Endothelial cell of umbilical vein (primary cell): ENCODE measurements at regions not wholly inside any gene's neighbourhood (a gene's known extent, or its start where the extent isn't known, plus 50 kb on each side); places are given as distances from the start of the nearest gene placed in this dataset.

Experiments used
- BruUV-seq: library from RNA; stranded (reverse); fragments of 400-500 nt; replicated peaks from 2 replicates; lab custom pipeline; 2021; lab: Mats Ljungman, UMichigan
- CTCF ChIA-PET: fragments of 300-600, 350-600 bp; sonication (Branson Sonifier 250); formaldehyde crosslinking; loops from one replicate; lab custom pipeline; 2021; ENCODE audit warnings: antibody characterized with exemption, inconsistent platforms; lab: Charles Lee
- POLR2A ChIA-PET: fragments of 300-600, 350-600 bp; sonication (Branson Sonifier 250); formaldehyde crosslinking; loops from one replicate; lab custom pipeline; 2021; ENCODE audit warnings: antibody characterized with exemption, inconsistent platforms; lab: Charles Lee
- DNase-seq: peaks from one replicate; pipeline ENCODE4 v3.0.0-alpha.2; 2011; ENCODE audit warnings: low read depth, low spot score
- FAIRE-seq: peaks from 2 replicates; lab custom pipeline; 2011; peaks lifted over from hg19 to GRCh38; lab: Jason Lieb, UNC
- H2AFZ ChIP-seq: 2 replicates; pipeline ENCODE4 v1.6.0; 2012; ENCODE audit warnings: low read depth, low read length, control low read depth, inconsistent platforms
- H3K27ac ChIP-seq: 2 replicates; pipeline ENCODE4 v1.5.1; 2011; ENCODE audit warnings: low read depth, mild to moderate bottlenecking, control low read depth, low read length, moderate library complexity; ENCODE audit not compliant: insufficient read depth
- H3K27me3 ChIP-seq, 2 experiments: 2 replicates each; pipeline versions ENCODE4 v1.6.0 to v1.6.1; 2011; ENCODE audit warnings: low read length in 2 of 2, mixed read lengths in 1 of 2; ENCODE audit not compliant: control insufficient read depth in 2 of 2, insufficient read depth in 2 of 2
- H3K36me3 ChIP-seq, 2 experiments: 2 replicates in 1 of 2; 3 replicates in 1 of 2; pipeline ENCODE4 v1.5.1; 2011; ENCODE audit warnings: low read length in 2 of 2, mild to moderate bottlenecking in 1 of 2, moderate library complexity in 1 of 2; ENCODE audit not compliant: control insufficient read depth in 2 of 2, insufficient read depth in 2 of 2; ENCODE audit errors: extremely low read depth in 1 of 2
- H3K4me1 ChIP-seq: 3 replicates; pipeline ENCODE4 v1.5.1; 2011; ENCODE audit warnings: mild to moderate bottlenecking, low read length; ENCODE audit not compliant: control insufficient read depth, insufficient read depth; ENCODE audit errors: extremely low read depth
- H3K4me2 ChIP-seq: 2 replicates; pipeline ENCODE4 v1.6.1; 2011; ENCODE audit warnings: low read length, control low read depth, mixed read lengths; ENCODE audit not compliant: insufficient read depth
- H3K4me3 ChIP-seq, 3 experiments: fragments of 200-600 bp in 1 of 3; sonication (generic), shearing (Covaris generic) in 1 of 3; replicated peaks in 1 of 3; 2 replicates each; pipeline ENCODE4 v1.5.1; 2011 to 2016; ENCODE audit warnings: control low read depth in 3 of 3, low read length in 3 of 3, mild to moderate bottlenecking in 2 of 3, inconsistent platforms in 1 of 3, low read depth in 1 of 3, moderate library complexity in 1 of 3; ENCODE audit not compliant: insufficient read depth in 1 of 3
- H3K79me2 ChIP-seq: 2 replicates; pipeline ENCODE4 v1.6.0; 2012; ENCODE audit warnings: low read length, inconsistent platforms; ENCODE audit not compliant: control insufficient read depth, insufficient read depth
- H3K9ac ChIP-seq: replicated peaks from 2 replicates; pipeline ENCODE3; 2011; ENCODE audit warnings: low read length, control low read depth; ENCODE audit not compliant: insufficient read depth; ENCODE audit errors: extremely low read depth
- H3K9me1 ChIP-seq: replicated peaks from 3 replicates; pipeline ENCODE4 v1.6.0; 2011; ENCODE audit warnings: mild to moderate bottlenecking, low read length; ENCODE audit not compliant: control insufficient read depth, insufficient read depth; ENCODE audit errors: extremely low read depth
- H3K9me3 ChIP-seq: replicated peaks from 2 replicates; pipeline ENCODE4 v1.5.1; 2012; ENCODE audit warnings: low read length, inconsistent platforms; ENCODE audit not compliant: control insufficient read depth, insufficient read depth
- H4K20me1 ChIP-seq: replicated peaks from 2 replicates; pipeline ENCODE3; 2011; ENCODE audit warnings: mild to moderate bottlenecking, low read length; ENCODE audit not compliant: control insufficient read depth, insufficient read depth; ENCODE audit errors: extremely low read depth
- CTCF ChIP-seq, 2 donors: IDR thresholded peaks; 1 replicate in 1 of 2; 2 replicates in 1 of 2; pipeline ENCODE4 v1.5.1; 2011; ENCODE audit warnings: low read length in 2 of 2, mild to moderate bottlenecking in 2 of 2, moderate library complexity in 2 of 2, control low read depth in 1 of 2, inconsistent platforms in 1 of 2, low read depth in 1 of 2; ENCODE audit not compliant: insufficient read depth in 1 of 2; ENCODE audit errors: extremely low read depth in 1 of 2
- EZH2 ChIP-seq: IDR thresholded peaks from 2 replicates; pipeline ENCODE4 v1.6.1; 2012; ENCODE audit warnings: borderline replicate concordance, low read depth, mild to moderate bottlenecking, moderate library complexity, low read length, inconsistent platforms; ENCODE audit not compliant: severe bottlenecking
- FOS ChIP-seq: IDR thresholded peaks from 2 replicates; pipeline ENCODE4 v1.6.1; 2011; ENCODE audit warnings: mild to moderate bottlenecking, low read length, moderate library complexity, borderline replicate concordance; ENCODE audit not compliant: insufficient read depth
- GATA2 ChIP-seq: IDR thresholded peaks from 2 replicates; pipeline ENCODE4 v1.7.0; 2011; ENCODE audit warnings: low read depth, mild to moderate bottlenecking, moderate library complexity, mixed read lengths, low read length; ENCODE audit not compliant: insufficient read length, insufficient read depth
- JUN ChIP-seq: IDR thresholded peaks from 2 replicates; pipeline ENCODE4 v1.6.1; 2011; ENCODE audit warnings: borderline replicate concordance, low read depth; ENCODE audit not compliant: insufficient read length, insufficient read depth
- MAX ChIP-seq: IDR thresholded peaks from 2 replicates; pipeline ENCODE4 v1.6.1; 2011; ENCODE audit not compliant: insufficient read depth, insufficient read length
- MYC ChIP-seq: IDR thresholded peaks from one replicate; pipeline ENCODE4 v1.6.1; 2011; ENCODE audit warnings: mild to moderate bottlenecking, low read depth, low read length
- POLR2A ChIP-seq: IDR thresholded peaks from 2 replicates; pipeline ENCODE4 v1.6.1; 2012; ENCODE audit warnings: low read depth, mild to moderate bottlenecking, control low read depth, low read length
- POLR2AphosphoS5 ChIP-seq: IDR thresholded peaks from 2 replicates; pipeline ENCODE4 v1.6.1; 2012; ENCODE audit warnings: low read depth, mild to moderate bottlenecking, control low read depth, low read length, moderate library complexity; ENCODE audit not compliant: insufficient read depth
- dilution Hi-C: fragments of 300-500 bp; cut with MboI; formaldehyde crosslinking; loops from one replicate; pipeline ENCODE4 v1.15.0; 2019; ENCODE audit warnings: low sequenced_read_pairs; ENCODE audit not compliant: extremely low pct_ligation_motif_present
- intact Hi-C: fragments of 100-400 bp; cut with micrococcal nuclease; formaldehyde crosslinking; loops from one replicate; pipeline ENCODE4 v1.10.0; 2022

DNA sequence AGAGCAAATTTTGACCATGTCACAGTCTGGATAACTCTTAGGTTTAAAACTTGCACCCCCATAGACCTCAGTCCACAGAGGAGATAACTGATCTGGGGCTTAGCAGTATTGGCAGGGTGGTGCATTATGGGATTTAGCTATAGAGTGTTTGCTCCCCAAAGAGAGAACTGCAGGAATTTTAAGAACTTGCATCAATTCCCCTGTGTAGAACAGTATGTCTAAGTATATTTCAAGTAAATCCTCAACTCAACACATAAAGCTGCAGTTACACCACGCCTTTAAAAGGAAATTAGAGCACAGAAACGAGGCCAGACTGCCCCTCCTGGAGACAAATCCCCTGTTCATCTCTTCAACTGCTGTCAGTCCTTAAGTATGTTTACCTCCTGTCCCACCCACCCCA, 144.9 kb downstream of the TRMT11 start:
- CTCF ChIA-PET: no interaction called here
- no peak for FAIRE-seq

DNA sequence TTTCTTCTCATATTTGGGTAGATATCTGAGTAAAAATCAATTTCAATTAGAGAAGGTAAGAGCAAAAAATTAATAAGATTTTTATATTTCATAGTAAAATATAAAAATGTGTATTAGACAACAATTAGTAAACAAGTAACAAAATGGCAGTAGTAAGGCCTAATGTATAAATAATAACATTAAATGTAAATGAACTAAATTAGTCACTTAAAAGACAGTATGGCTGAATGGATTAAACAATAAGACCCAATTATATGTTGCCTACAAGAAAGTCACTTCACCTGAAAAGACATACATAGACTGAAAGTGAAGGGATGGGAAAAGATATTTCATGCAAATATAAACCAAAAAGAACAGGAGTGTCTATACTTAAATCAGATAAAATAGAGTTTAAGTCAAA, 147.6 kb downstream of the TRMT11 start:
- Histone ChIP-seq H3K9me1 (no peaks in the 10 kb centered on the region), H3K4me2 (no peak overlapping the region), H3K9me3 (no peaks in the 10 kb centered on the region), H3K4me3 (no peak overlapping the region), H3K4me1 (no peaks in the 10 kb centered on the region), H3K79me2 (no peaks in the 10 kb centered on the region), H3K27me3 (no peaks in the 10 kb centered on the region), H2AFZ (no peak overlapping the region), H3K36me3 (no peaks in the 10 kb centered on the region), H3K27ac (no peak overlapping the region), H4K20me1 (no peaks in the 10 kb centered on the region), H3K9ac (no peak overlapping the region)
- ChIA-PET CTCF (no interaction called here), POLR2A (no interaction called here)
- FAIRE-seq (no peak), DNase-seq (no peak)
- TF ChIP-seq GATA2 (no peak), EZH2 (no peak), POLR2A (no peak), JUN (no peak), FOS (no peak), POLR2AphosphoS5 (no peak), MAX (no peak), CTCF (IDR thresholded peaks at IDR 0.05; ENCODE audit: extremely low read depth in 1 of 2, insufficient read depth in 1 of 2, low read depth in 1 of 2, low read length in 2 of 2) (no peak), MYC (no peak)
- BruUV-seq: no TSS peak
- dilution Hi-C loops: no loop called here
- intact Hi-C loops: no loop called here

More for the DNA sequence above, 144.9 kb downstream of the TRMT11 start:
- POLR2A ChIA-PET: no interaction called here
- H3K9me3 ChIP-seq: no peaks in the 10 kb centered on the region
- dilution Hi-C loops: no loop called here
- DNase-seq: no peak
- no peak overlapping the region for H2AFZ ChIP-seq
- no peak overlapping the region for H3K27ac ChIP-seq
- TF ChIP-seq POLR2A: no peak
- TF ChIP-seq CTCF (IDR thresholded peaks at IDR 0.05; ENCODE audit: extremely low read depth in 1 of 2, insufficient read depth in 1 of 2, low read depth in 1 of 2, low read length in 2 of 2): no peak
- no peaks in the 10 kb centered on the region for H3K4me1 ChIP-seq
- H3K4me3 ChIP-seq: no peak overlapping the region
- H3K79me2 ChIP-seq: no peaks in the 10 kb centered on the region
- no peak overlapping the region for H3K9ac ChIP-seq
- intact Hi-C loops: no loop called here
- no peak overlapping the region for H3K4me2 ChIP-seq
- BruUV-seq: no TSS peak
- H4K20me1 ChIP-seq: no peaks in the 10 kb centered on the region
- H3K27me3 ChIP-seq: no peaks in the 10 kb centered on the region
- no peaks in the 10 kb centered on the region for H3K36me3 ChIP-seq
- H3K9me1 ChIP-seq: no peaks in the 10 kb centered on the region
